IMR-90 (cell line): ENCODE measurements at regions not wholly inside any gene's neighbourhood (a gene's known extent, or its start where the extent isn't known, plus 50 kb on each side); places are given as distances from the start of the nearest gene placed in this dataset. TPM values are rescaled to one million over a fixed set of nuclear protein-coding genes. Genes with fewer than 3 reads are reported as not detected.

Experiments used
- ATAC-seq: fragments of 200-7000 bp; cut with Tn5 transposase; 2 replicates; pipeline ENCODE4 v1.9.1; 2020; ENCODE audit warnings: low read depth, mild to moderate bottlenecking, moderate library complexity
- BruUV-seq: library from RNA; stranded (reverse); fragments of 400-500 nt; replicated peaks from 2 replicates; lab custom pipeline; 2021; lab: Mats Ljungman, UMichigan
- CTCF ChIA-PET: fragments of 300-600 bp; formaldehyde crosslinking; extraction: SDS; loops from one replicate; lab custom pipeline; 2021; ENCODE audit warnings: antibody characterized with exemption; lab: Yijun Ruan, JAX
- POLR2A ChIA-PET: fragments of 300-600 bp; sonication (Branson Sonifier 250); formaldehyde crosslinking; loops from one replicate; lab custom pipeline; 2022; ENCODE audit warnings: antibody characterized with exemption; ENCODE audit not compliant: unreplicated experiment; lab: Charles Lee
- DNase-seq: peaks from one replicate; pipeline ENCODE4 v3.0.0; 2013
- H2AFZ ChIP-seq: replicated peaks from 2 replicates; pipeline ENCODE3; 2013; ENCODE audit warnings: low read length, mild to moderate bottlenecking; ENCODE audit not compliant: poor library complexity
- H2AK5ac ChIP-seq: 2 replicates; pipeline ENCODE4 v1.6.1; 2013; ENCODE audit warnings: low read depth, low read length, inconsistent platforms
- H2AK9ac ChIP-seq: replicated peaks from 2 replicates; pipeline ENCODE3; 2013; ENCODE audit warnings: mild to moderate bottlenecking, low read depth, low read length, moderate library complexity; ENCODE audit not compliant: poor library complexity
- H2BK120ac ChIP-seq: 2 replicates; pipeline ENCODE4 v1.6.1; 2013; ENCODE audit warnings: low read depth, low read length, inconsistent platforms
- H2BK15ac ChIP-seq: 3 replicates; pipeline ENCODE4 v1.6.1; 2013; ENCODE audit warnings: low read depth, low read length, inconsistent platforms
- H2BK20ac ChIP-seq: 2 replicates; pipeline ENCODE4 v1.6.1; 2013; ENCODE audit warnings: low read depth, mild to moderate bottlenecking, inconsistent platforms, low read length, moderate library complexity
- H2BK5ac ChIP-seq: 2 replicates; pipeline ENCODE4 v1.6.1; 2013; ENCODE audit warnings: mild to moderate bottlenecking, low read depth, low read length, inconsistent platforms; ENCODE audit not compliant: poor library complexity, severe bottlenecking
- H3K14ac ChIP-seq: replicated peaks from 2 replicates; pipeline ENCODE4 v1.6.1; 2013; ENCODE audit warnings: low read depth, low read length, inconsistent platforms
- H3K18ac ChIP-seq: 2 replicates; pipeline ENCODE4 v1.6.1; 2013; ENCODE audit warnings: low read depth, low read length, control low read depth
- H3K23ac ChIP-seq: 2 replicates; pipeline ENCODE4 v1.6.1; 2013; ENCODE audit warnings: low read depth, low read length, inconsistent platforms
- H3K27ac ChIP-seq: 2 replicates; pipeline ENCODE4 v1.5.1; 2013; ENCODE audit warnings: mild to moderate bottlenecking, control low read depth, low read length; ENCODE audit not compliant: insufficient read depth
- H3K27me3 ChIP-seq: 2 replicates; pipeline ENCODE4 v1.6.1; 2013; ENCODE audit warnings: low read length; ENCODE audit not compliant: control insufficient read depth, insufficient read depth
- H3K36me3 ChIP-seq: 2 replicates; pipeline ENCODE4 v1.6.1; 2013; ENCODE audit warnings: low read length, mixed read lengths; ENCODE audit not compliant: control insufficient read depth, insufficient read depth
- H3K4ac ChIP-seq: 2 replicates; pipeline ENCODE4 v1.6.1; 2013; ENCODE audit warnings: low read depth, low read length, inconsistent platforms
- H3K4me1 ChIP-seq: 2 replicates; pipeline ENCODE4 v1.6.1; 2013; ENCODE audit warnings: low read length, mixed read lengths; ENCODE audit not compliant: control insufficient read depth, insufficient read depth
- H3K4me2 ChIP-seq: 2 replicates; pipeline ENCODE4 v1.6.1; 2013; ENCODE audit warnings: low read depth, mild to moderate bottlenecking, control low read depth, low read length, moderate library complexity
- H3K4me3 ChIP-seq: 2 replicates; pipeline ENCODE4 v1.5.1; 2013; ENCODE audit warnings: low read depth, mild to moderate bottlenecking, control low read depth, low read length, moderate library complexity; ENCODE audit not compliant: insufficient read depth
- H3K56ac ChIP-seq: 2 replicates; pipeline ENCODE4 v1.6.1; 2013; ENCODE audit warnings: low read length, inconsistent platforms; ENCODE audit not compliant: insufficient read depth; ENCODE audit errors: extremely low read depth
- H3K79me1 ChIP-seq, 2 experiments: 2 replicates each; pipeline ENCODE4 v1.6.1; 2013; ENCODE audit warnings: low read length in 2 of 2, inconsistent platforms in 1 of 2, low read depth in 1 of 2
- H3K9ac ChIP-seq: 2 replicates; pipeline ENCODE4 v1.6.1; 2013; ENCODE audit warnings: low read depth, low read length, control low read depth
- H3K9me1 ChIP-seq: 2 replicates; pipeline ENCODE4 v1.6.1; 2013; ENCODE audit warnings: low read length, inconsistent platforms; ENCODE audit not compliant: insufficient read depth
- H3K9me3 ChIP-seq: 2 replicates; pipeline ENCODE4 v1.6.1; 2013; ENCODE audit warnings: low read length; ENCODE audit not compliant: control insufficient read depth, insufficient read depth
- H4K20me1 ChIP-seq: 2 replicates; pipeline ENCODE4 v1.6.1; 2013; ENCODE audit warnings: low read length, inconsistent platforms; ENCODE audit not compliant: insufficient read depth
- H4K5ac ChIP-seq: 2 replicates; pipeline ENCODE4 v1.6.1; 2013; ENCODE audit warnings: mild to moderate bottlenecking, low read depth, low read length, control low read depth
- H4K8ac ChIP-seq, 2 experiments: 2 replicates each; pipeline ENCODE4 v1.6.1; 2013; ENCODE audit warnings: low read depth in 2 of 2, low read length in 2 of 2, control low read depth in 1 of 2, inconsistent platforms in 1 of 2
- H4K91ac ChIP-seq: 2 replicates; pipeline ENCODE4 v1.6.1; 2013; ENCODE audit warnings: low read depth, low read length, inconsistent platforms; ENCODE audit not compliant: insufficient read depth
- CTCF ChIP-seq: conservative IDR thresholded peaks from 2 replicates; pipeline ENCODE4 v1.5.1; 2012; ENCODE audit warnings: mild to moderate bottlenecking, low read depth, low read length, improper control_type of control experiment
- MAFK ChIP-seq: IDR thresholded peaks from 2 replicates; pipeline ENCODE4 v1.6.1; 2012; ENCODE audit warnings: low read depth, low read length, improper control_type of control experiment
- POLR2A ChIP-seq: IDR thresholded peaks from 2 replicates; pipeline ENCODE4 v1.6.1; 2012; ENCODE audit warnings: mild to moderate bottlenecking, low read depth, low read length
- RAD21 ChIP-seq: IDR thresholded peaks from 2 replicates; pipeline ENCODE4 v1.6.1; 2012; ENCODE audit warnings: low read length, improper control_type of control experiment
- WGBS, 2 experiments: methylation state at CpG; one replicate each; pipeline versions ENCODE4 v1.1.5 to v1.1.7; 2013; ENCODE audit warnings: missing lambda C conversion rate in 2 of 2; ENCODE audit not compliant: insufficient read length in 1 of 2; ENCODE audit errors: extremely low coverage in 2 of 2; 5-methylcytosine and 5-hydroxymethylcytosine counted together
- dilution Hi-C: fragments of 300-500 bp; cut with HindIII; formaldehyde crosslinking; loops from one replicate; pipeline ENCODE4 v1.14.3; 2018; ENCODE audit warnings: low sequenced_read_pairs; ENCODE audit not compliant: unreplicated experiment
- in situ Hi-C: fragments of 300-500 bp; cut with MboI; formaldehyde crosslinking; loops from 3 replicates; pipeline ENCODE4 v1.14.3; 2019; ENCODE audit warnings: low sequenced_read_pairs, inconsistent platforms, mixed read lengths
- intact Hi-C: fragments of 100-400 bp; cut with micrococcal nuclease; formaldehyde crosslinking; loops from 2 replicates; pipeline ENCODE4 v1.10.0; 2022
- microRNA-seq, 2 experiments: library from miRNA; stranded (forward) in 1 of 2; unstranded in 1 of 2; fragments of 10-50 nt in 1 of 2; fragments of <30 nt in 1 of 2; gene quantifications in 1 of 2; microRNA quantifications in 1 of 2; one replicate each; pipeline versions ENCODE3 to v1.1.0; 2013 to 2020; ENCODE audit not compliant: insufficient read depth in 1 of 2, insufficient read length in 1 of 2, unreplicated experiment in 1 of 2
- small RNA-seq, 5 experiments: library from RNA; depleted of rRNA; stranded (forward); fragments of <200 nt; gene quantifications; one replicate each; pipeline ENCODE3, GENCODE V24; 2012

GRCh38 chrX:3403748-3404147, 57.3 kb upstream of the MXRA5 start:
- Histone ChIP-seq H3K18ac (no peak overlapping the region), H3K9me1 (no peaks in the 10 kb centered on the region), H3K4ac (no peak overlapping the region), H2BK20ac (no peak overlapping the region), H2BK5ac (no peak overlapping the region), H3K4me1 (no peaks in the 10 kb centered on the region), H2BK15ac (no peak overlapping the region), H3K56ac (no peak overlapping the region), H4K91ac (no peak overlapping the region), H4K8ac (no peak overlapping the region), H3K79me1 (no peaks in the 10 kb centered on the region), H3K4me3 (no peak overlapping the region), H2AK9ac (no peak overlapping the region), H4K5ac (no peak overlapping the region), H3K9ac (no peak overlapping the region), H4K20me1 (no peaks in the 10 kb centered on the region), H2AFZ (no peak overlapping the region), H2BK120ac (no peak overlapping the region), H3K14ac (no peak overlapping the region), H3K4me2 (no peak overlapping the region), H3K23ac (no peak overlapping the region), H3K27ac (no peak overlapping the region), H3K27me3 (no peaks in the 10 kb centered on the region; the same call in 1 of the 2 replicates), H3K36me3 (no peaks in the 10 kb centered on the region), H2AK5ac (no peak overlapping the region), H3K9me3 (peaks cover 3% of the 10 kb centered on the region; the same call in 1 of the 2 replicates)
- BruUV-seq: no TSS peak
- dilution Hi-C loops (no loop called here), in situ Hi-C loops (no loop called here), intact Hi-C loops (no loop called here)
- TF ChIP-seq RAD21 (no peak), MAFK (no peak), POLR2A (no peak), CTCF (no peak)
- no CpG with 5 or more reads among the region's 1 CpG for WGBS, 2 experiments
- ATAC-seq (no peak; the same call in 1 of the 2 replicates), DNase-seq (no peak)
- CTCF ChIA-PET: no interaction called here
- POLR2A ChIA-PET: no interaction called here

Small RNA genes in the stretch of these regions (microRNA-seq; reads per million reads assigned to microRNA genes)
- gene SNORA48B (ENCODE audit: insufficient read depth, insufficient read length): not detected

Small RNA genes in the stretch of these regions (small RNA-seq; reads per million reads assigned to genes)
- gene SNORA48B: 0 to 0.08 (median 0) reads per million in 5 experiments
